Neural crest cell (in vitro differentiated cells): ENCODE measurements at regions not wholly inside any gene's neighbourhood (a gene's known extent, or its start where the extent isn't known, plus 50 kb on each side); places are given as distances from the start of the nearest gene placed in this dataset.

ENCODE experiments used
- DNase-seq: peaks from one replicate; pipeline ENCODE4 v3.0.0; 2021; ENCODE audit warnings: low read depth, mixed read lengths, low spot score
- H3K27ac Mint-ChIP-seq: one replicate; pipeline ENCODE4 v1.8.0; 2021; ENCODE audit warnings: mild to moderate bottlenecking, mixed read lengths; ENCODE audit not compliant: unreplicated experiment
- H3K27me3 Mint-ChIP-seq: 2 replicates; pipeline ENCODE4 v1.8.0; 2021; ENCODE audit warnings: low read depth, mild to moderate bottlenecking, mixed read lengths
- H3K36me3 Mint-ChIP-seq: 2 replicates; pipeline ENCODE4 v1.8.0; 2021; ENCODE audit warnings: low read depth, mild to moderate bottlenecking, mixed read lengths
- H3K4me1 Mint-ChIP-seq: 2 replicates; pipeline ENCODE4 v1.8.0; 2021; ENCODE audit warnings: mixed read lengths
- H3K4me3 Mint-ChIP-seq: one replicate; pipeline ENCODE4 v1.8.0; 2021; ENCODE audit warnings: mild to moderate bottlenecking, mixed read lengths
- H3K9me3 Mint-ChIP-seq: 2 replicates; pipeline ENCODE4 v1.8.0; 2021; ENCODE audit warnings: mixed read lengths
- TF ChIP-seq, protein P1 (sequence below): fragments of 200-600 bp; sonication (generic); conservative IDR thresholded peaks from 2 replicates; pipeline ENCODE4 v1.5.0; 2021; ENCODE audit warnings: antibody characterized with exemption, mild to moderate bottlenecking

DNA sequence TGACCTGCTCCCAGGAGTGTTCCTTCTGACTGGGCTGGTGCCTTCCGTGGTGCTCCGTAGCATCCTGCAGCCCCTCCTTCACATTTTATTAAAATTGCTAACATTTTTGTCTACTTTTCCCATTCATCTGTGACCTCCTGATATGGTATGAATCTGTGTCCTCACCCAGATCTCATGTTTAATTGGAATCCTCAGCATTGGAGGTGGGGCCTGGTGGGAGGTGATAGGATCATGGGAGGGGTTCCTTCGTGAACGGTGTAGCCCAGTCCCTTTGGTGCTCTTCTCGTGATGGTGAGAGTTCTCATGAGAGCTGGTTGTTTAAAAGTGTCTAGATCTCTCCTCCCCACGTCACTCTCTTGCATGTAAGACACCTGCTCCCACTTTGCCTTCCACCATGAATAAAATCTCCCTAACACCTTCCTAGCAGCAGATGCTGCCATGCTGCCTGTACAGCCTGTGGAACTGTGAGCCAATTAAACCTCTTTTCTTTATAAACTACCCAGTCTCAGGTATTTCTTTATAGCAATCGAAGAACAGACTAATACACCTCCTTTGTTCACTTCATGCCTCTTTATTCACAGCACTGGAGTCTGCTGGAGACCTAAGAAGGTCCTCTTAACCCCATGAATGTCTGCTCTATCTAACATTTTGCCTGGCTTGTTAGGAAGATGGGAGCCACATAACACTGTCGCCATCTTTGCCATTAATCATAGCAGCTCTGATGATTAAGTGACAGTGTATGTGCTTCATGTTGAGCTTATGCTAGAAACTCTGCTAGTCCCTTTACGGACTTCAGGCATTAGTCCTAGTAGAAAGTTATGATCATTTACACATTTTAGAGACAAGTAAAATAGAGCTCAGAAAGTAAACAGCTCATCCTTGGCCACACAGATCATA, 377.7 kb upstream of the MAF start:
- Mint-ChIP-seq H3K4me3 (no peak overlapping the region), H3K27me3 (peaks cover 29% of the 10 kb centered on the region), H3K9me3 (no peaks in the 10 kb centered on the region), H3K4me1 (no peaks in the 10 kb centered on the region), H3K27ac (no peak overlapping the region), H3K36me3 (no peaks in the 10 kb centered on the region)
- TF ChIP-seq, protein P1, sequence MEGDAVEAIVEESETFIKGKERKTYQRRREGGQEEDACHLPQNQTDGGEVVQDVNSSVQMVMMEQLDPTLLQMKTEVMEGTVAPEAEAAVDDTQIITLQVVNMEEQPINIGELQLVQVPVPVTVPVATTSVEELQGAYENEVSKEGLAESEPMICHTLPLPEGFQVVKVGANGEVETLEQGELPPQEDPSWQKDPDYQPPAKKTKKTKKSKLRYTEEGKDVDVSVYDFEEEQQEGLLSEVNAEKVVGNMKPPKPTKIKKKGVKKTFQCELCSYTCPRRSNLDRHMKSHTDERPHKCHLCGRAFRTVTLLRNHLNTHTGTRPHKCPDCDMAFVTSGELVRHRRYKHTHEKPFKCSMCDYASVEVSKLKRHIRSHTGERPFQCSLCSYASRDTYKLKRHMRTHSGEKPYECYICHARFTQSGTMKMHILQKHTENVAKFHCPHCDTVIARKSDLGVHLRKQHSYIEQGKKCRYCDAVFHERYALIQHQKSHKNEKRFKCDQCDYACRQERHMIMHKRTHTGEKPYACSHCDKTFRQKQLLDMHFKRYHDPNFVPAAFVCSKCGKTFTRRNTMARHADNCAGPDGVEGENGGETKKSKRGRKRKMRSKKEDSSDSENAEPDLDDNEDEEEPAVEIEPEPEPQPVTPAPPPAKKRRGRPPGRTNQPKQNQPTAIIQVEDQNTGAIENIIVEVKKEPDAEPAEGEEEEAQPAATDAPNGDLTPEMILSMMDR: no peak
- DNase-seq: no peak

DNA sequence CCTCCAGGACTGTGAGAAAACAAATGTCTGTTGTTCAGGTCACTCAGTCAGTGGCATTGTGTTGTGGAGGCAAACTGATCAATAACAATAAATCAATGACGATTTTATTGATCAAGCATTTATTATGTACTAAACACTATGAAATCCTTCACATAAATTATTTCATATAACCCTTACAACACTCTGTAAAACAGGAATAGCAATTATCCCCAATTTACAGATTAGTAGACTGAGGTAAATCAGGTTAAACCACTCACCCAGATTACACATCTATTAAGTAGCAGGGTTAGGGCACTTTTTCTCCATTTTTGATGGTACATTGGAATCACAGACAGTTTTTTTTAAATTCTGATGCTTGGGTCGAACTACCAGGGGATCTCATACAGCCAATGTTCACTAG, 372.8 kb upstream of the MAF start:
- Mint-ChIP-seq H3K9me3 (no peaks in the 10 kb centered on the region), H3K4me3 (no peak overlapping the region), H3K36me3 (no peaks in the 10 kb centered on the region), H3K4me1 (no peaks in the 10 kb centered on the region), H3K27me3 (peaks cover 18% of the 10 kb centered on the region), H3K27ac (no peak overlapping the region)
- TF ChIP-seq, protein P1: no peak
- no peak for DNase-seq

DNA sequence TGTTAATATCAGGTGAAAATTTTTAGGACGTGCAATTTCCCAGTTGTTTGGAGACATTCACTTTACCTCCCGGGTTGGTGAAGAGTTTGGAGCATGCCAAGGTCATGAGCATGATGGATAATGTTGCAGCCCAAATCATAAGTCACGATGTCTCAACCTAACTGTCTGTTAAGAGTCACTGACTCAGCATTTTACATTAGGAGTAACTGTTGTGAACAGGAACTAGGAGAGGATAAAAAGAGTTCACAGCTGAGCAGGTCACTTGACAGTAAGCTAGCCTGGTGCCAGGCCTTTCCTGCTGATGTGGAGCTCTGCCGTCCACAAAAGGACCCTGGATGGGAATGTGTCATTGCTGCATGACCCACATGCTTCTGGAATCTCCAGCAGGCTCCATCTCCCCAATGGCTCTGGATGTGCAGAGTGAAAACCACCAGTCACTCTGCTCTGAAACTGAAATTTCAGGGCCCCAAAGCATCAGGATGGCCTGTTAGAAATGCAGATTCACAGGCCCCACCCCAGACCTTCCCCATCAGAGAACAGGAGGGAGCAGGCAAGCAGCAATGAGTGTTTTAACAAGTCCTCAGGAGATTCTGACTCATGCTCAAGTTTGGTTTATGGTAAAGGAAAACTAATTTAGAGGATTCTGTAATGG, 371.6 kb upstream of the MAF start:
- no peak for DNase-seq
- TF ChIP-seq, protein P1: no peak
- Mint-ChIP-seq H3K4me3 (no peak overlapping the region), H3K4me1 (no peaks in the 10 kb centered on the region), H3K9me3 (no peaks in the 10 kb centered on the region), H3K27me3 (peaks cover 9% of the 10 kb centered on the region), H3K27ac (no peak overlapping the region), H3K36me3 (no peaks in the 10 kb centered on the region)

GRCh38 chr16:79971237-79971572, 370.7 kb upstream of the MAF start:
- Mint-ChIP-seq H3K36me3 (no peaks in the 10 kb centered on the region), H3K4me3 (no peak overlapping the region), H3K27ac (no peak overlapping the region), H3K9me3 (no peaks in the 10 kb centered on the region), H3K4me1 (no peaks in the 10 kb centered on the region), H3K27me3 (peaks cover 4% of the 10 kb centered on the region)
- TF ChIP-seq, protein P1: no peak
- DNase-seq: no peak

DNA sequence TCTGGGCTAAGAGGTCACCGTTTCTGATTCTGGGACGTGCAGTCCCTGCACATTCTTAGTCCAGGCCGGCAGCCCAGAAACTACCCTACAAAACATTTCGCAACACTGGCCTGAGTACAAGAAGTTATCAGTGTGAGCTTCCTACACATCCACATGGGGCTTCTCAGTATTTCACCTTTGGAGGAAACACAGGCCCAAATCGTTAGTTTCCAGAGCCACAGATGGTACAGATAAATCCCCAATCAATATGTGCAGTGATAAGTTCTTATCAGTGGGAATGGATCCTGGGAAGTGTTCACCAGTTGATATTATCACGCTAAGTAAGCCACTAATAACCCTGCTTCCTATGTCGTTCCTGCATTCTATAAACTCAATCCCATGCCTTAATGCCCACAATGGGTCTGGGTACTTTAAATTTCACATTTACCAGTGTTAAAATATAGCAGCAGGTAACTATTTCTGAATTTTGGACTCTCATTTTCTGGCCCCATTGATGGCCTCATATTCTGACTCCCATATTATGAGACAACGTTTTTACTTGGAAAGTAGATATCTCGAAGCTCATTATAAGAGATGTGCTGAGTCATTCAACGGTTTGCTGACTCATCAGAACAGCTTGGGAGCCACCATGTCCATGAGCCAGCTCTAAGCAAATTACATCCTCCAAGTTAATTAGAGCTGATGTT, 370.2 kb upstream of the MAF start:
- no peak for DNase-seq
- TF ChIP-seq, protein P1: no peak
- no peak overlapping the region for H3K27ac Mint-ChIP-seq
- H3K36me3 Mint-ChIP-seq: no peaks in the 10 kb centered on the region
- H3K27me3 Mint-ChIP-seq: peaks cover 4% of the 10 kb centered on the region
- no peaks in the 10 kb centered on the region for H3K9me3 Mint-ChIP-seq
- H3K4me3 Mint-ChIP-seq: no peak overlapping the region
- H3K4me1 Mint-ChIP-seq: no peaks in the 10 kb centered on the region
